ENCODE measurements at regions not wholly inside any gene's neighbourhood (a gene's known extent, or its start where the extent isn't known, plus 50 kb on each side); places are given as distances from the start of the nearest gene placed in this dataset.
"Not testable (repeated sequence)": the region's sequence is repeated elsewhere in the genome, so short reads cannot be mapped to it uniquely, and the experiment has no call there.

DNA sequence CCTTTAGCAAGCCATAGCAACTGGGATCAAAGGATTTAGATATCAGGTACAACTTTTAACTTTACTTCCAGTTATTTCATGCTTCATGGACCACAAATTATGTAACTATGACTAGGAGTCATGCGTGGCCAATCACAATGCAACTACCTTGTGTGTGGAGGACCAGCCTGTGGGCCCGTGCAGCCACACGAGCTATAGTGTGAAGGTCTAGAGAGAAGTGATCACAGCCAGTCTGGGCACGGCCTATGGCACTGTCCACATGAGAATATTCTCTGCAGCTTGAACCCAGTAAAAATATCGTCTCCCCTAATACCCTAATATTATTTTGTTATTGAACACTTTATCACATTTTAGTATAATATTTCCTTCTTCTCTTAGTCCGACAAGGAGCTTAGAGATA lies 464.9 kb upstream of the MIR17HG start:
- no peak for DNase-seq (ENCODE audit: low read depth)

- DNase-seq (ENCODE audit: low read depth), result no peak
These were observed 463.9 kb upstream of the MIR17HG start for GRCh38 chr13:90883592-90883991.

- DNase-seq (ENCODE audit: low read depth), result no peak
These were observed 463.4 kb upstream of the MIR17HG start for GRCh38 chr13:90884066-90884465.

- DNase-seq (ENCODE audit: low read depth), result no peak
These were observed 457.3 kb upstream of the MIR17HG start for GRCh38 chr13:90889906-90890834.

DNA sequence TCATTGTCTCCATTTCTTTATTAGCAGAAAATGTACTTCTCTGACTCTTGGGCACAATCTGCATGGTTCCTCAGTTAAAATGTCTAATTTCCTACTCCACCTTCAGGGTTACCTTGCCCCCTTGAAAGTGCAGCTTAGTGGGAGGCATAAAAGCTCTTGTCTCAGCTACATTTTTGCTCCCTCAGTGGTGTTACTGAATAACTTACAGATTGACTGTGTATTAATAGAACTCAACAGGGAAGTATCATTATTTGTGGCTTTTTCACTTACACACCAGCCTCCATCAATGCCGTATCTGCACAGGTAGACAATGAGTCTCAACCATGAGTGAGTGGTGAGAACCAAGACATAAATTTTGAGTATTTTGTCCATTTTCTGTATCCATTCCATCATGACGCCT lies 456.2 kb upstream of the MIR17HG start:
- no peak for DNase-seq (ENCODE audit: low read depth)

DNA sequence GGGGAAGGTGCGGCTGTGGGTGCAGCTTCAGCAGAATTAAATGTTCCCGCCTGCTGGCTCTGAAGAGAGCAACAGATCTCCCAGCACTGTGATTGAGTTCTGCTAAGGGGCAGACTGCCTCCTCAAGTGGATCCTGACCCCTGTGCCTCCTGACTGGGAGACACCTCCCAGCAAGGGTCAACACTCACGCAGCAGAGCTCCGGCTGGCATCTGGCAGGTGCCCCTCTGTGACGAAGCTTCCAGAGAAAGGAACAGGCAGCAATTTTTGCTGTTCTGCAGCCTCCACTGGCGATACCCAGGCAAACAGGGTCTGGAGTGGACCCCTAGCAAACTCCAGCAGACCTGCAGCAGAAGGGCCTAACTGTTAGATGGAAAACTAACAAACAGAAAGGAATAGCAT lies 454.3 kb upstream of the MIR17HG start:
- DNase-seq (ENCODE audit: low read depth), result not testable (repeated sequence)

GRCh38 chr13:90896002-90896401 lies 451.5 kb upstream of the MIR17HG start:
- no peak for DNase-seq (ENCODE audit: low read depth)

GRCh38 chr13:90898811-90899210 lies 448.7 kb upstream of the MIR17HG start:
- DNase-seq (ENCODE audit: low read depth), result no peak

- no peak for DNase-seq (ENCODE audit: low read depth)
These were observed 448.1 kb upstream of the MIR17HG start for GRCh38 chr13:90899416-90899815.

GRCh38 chr13:90902255-90902654 lies 445.2 kb upstream of the MIR17HG start:
- no peak for DNase-seq (ENCODE audit: low read depth)

DNA sequence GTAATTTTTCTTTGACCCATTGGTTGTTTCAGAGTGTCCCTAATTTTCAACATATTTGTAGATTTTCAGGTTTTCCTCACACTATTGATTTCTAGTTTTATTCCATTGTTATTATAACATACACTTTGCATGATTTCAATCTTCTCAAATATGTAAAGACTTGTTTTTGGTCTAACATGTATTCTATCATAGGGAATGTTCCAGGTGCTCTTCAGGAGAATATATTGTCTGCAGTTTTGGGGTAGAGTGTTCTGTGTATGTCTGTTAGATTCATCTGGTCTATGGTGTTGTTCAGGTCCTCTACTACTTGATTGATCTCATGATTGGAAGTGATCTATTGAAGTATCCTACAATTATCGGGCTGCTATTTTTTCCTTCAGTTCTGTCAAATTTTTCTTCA lies 440.9 kb upstream of the MIR17HG start:
- DNase-seq (ENCODE audit: low read depth), result no peak

- no peak for DNase-seq (ENCODE audit: low read depth)
These were observed 438.7 kb upstream of the MIR17HG start for GRCh38 chr13:90908792-90909191.

DNA sequence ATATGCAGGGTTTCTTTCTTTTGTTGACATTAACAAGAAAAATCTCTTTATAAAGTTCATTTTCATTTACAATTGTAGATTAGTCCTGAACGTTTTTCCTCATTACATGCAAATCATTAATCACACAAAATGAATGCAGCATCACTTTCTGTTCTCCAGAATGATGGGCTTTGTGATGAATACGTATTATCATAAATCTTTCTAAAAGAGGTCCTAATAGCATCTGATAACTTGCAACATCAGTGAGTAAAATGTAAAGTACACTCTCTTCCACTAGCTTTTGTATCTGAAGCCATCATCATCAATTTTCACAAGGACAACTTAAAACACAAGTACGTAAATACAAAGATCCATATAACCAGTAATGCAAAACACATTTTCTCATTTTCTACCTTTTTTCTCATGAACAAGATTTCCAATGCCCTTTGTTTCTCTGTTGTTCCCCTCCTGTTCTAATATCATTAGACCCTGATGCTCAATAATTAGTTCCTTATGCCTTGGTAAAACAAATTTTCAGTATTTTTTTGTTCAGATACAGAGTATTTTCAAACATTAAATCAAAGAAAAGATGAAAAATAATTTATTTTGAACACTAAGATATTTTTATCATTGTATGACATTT lies 437.4 kb upstream of the MIR17HG start:
- DNase-seq (ENCODE audit: low read depth), result no peak

- DNase-seq (ENCODE audit: low read depth), result no peak
These were observed 435.2 kb upstream of the MIR17HG start for GRCh38 chr13:90912247-90912646.

GRCh38 chr13:90918536-90918935 lies 429.0 kb upstream of the MIR17HG start:
- DNase-seq (ENCODE audit: low read depth), result peak; percentile 1

DNA sequence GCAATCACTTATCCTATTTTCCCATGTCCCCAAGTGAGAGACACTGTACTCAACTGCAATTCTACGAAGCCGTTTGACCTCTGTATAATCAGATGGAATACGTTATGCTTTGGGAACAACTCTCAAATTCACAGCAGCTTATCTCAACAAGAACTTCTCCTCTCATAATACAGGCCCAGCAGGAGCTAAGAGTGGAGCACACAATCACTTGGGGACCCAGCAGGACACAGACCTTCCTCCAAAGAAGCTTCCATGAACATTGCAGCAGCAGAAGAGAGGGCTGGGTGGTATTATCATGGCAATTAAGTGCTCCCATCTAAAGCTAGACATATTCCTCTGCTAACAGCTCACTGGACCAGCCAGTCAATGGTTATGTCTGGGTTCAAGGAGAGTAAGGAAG lies 428.3 kb upstream of the MIR17HG start:
- no peak for DNase-seq (ENCODE audit: low read depth)

DNA sequence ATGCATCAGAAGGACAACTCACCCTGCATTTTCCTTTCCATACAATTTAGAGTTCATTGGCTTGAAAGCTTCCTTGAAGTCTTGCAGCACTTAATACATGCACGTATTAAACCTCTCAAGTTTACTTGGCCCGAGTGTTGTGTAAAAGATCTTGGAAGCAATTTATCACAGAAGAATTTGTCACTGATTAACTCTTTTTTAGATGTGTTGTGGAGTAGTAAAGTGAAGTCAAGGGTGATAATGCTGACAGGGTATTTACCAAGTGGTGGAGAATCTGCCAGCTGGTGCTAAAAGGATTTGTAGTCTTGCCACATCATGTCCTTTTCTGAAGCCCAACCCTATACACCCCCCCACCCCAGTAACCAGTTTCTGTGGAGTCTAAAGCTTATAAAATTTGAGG lies 421.0 kb upstream of the MIR17HG start:
- no peak for DNase-seq (ENCODE audit: low read depth)

DNA sequence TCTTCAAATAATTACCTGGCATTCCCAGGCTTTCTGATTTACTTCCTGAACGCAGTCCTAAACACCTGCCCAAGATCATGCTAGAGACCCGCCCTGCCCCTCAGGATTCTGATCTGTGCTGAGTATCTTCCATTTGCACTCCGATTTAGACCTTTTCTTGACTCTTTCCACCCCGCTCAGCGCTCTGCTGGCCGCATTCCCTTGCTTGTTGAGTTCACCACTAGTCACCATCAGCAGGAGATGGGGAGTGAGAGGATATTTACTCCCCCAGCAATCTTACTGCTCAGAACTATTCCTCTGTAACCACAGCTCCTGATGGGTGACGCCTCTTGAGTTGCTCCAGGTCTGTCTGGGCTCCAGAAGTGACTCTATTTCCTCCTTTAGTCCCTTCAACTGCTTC lies 419.4 kb upstream of the MIR17HG start:
- DNase-seq (ENCODE audit: low read depth), result no peak

GRCh38 chr13:90933097-90933826 lies 414.2 kb upstream of the MIR17HG start:
- no peak for DNase-seq (ENCODE audit: low read depth)

- DNase-seq (ENCODE audit: low read depth), result no peak
These were observed 412.7 kb upstream of the MIR17HG start for GRCh38 chr13:90934741-90935140.

- DNase-seq (ENCODE audit: low read depth), result no peak
These were observed 408.6 kb upstream of the MIR17HG start for GRCh38 chr13:90938848-90939247.

- DNase-seq (ENCODE audit: low read depth), result no peak
These were observed 403.5 kb upstream of the MIR17HG start for GRCh38 chr13:90943946-90944345.

DNA sequence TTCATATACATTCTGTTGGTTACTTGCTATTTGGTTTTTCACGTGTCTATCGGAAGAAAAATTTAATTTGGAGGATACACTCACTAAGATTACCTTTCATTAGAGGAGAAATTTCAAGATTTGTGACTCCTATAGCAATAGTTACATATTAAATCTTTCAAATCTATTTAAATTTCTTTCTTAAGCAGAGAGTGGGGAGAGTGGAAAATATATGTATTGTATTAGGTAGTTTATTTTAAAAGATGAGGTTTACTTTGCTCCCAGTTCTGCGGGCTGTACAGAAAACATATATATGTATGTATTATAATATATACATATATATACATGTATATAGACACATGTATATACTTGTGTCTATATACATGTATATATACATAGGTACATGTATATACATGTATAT lies 402.3 kb upstream of the MIR17HG start:
- DNase-seq (ENCODE audit: low read depth), result not testable (repeated sequence)
